ENCODE measurements at regions not wholly inside any gene's neighbourhood (a gene's known extent, or its start where the extent isn't known, plus 50 kb on each side); places are given as distances from the start of the nearest gene placed in this dataset.

GRCh38 chr7:16985621-16986020 lies 103.8 kb upstream of the AGR3 start:
- Histone ChIP-seq H3K4me1 (peaks cover 0 to 44% (median 10%) of the 10 kb centered on the region in 4 donors), H3K27ac (peak overlapping the region in 1 of 4 donors; percentile 31), H3K4me3 (no peak overlapping the region), H3K36me3 (no peaks in the 10 kb centered on the region), H3K27me3 (no peaks in the 10 kb centered on the region), H3K9me3 (no peaks in the 10 kb centered on the region)
- DNase-seq (ENCODE audit: low spot score in 2 of 2) = no peak
- WGBS, 2 donors = 87 to 92% methylated on average over 1 of the region's 1 CpG
- TF ChIP-seq CTCF (IDR thresholded peaks at IDR 0.05) (no peak), POLR2A (IDR thresholded peaks at IDR 0.05) (no peak), EP300 (IDR thresholded peaks at IDR 0.05) (no peak)

- no peak for DNase-seq (ENCODE audit: low spot score in 2 of 2)
- H3K9me3 ChIP-seq = no peaks in the 10 kb centered on the region
- H3K27me3 ChIP-seq = no peaks in the 10 kb centered on the region
- TF ChIP-seq POLR2A (IDR thresholded peaks at IDR 0.05) = no peak
- no peak for TF ChIP-seq CTCF (IDR thresholded peaks at IDR 0.05)
- TF ChIP-seq EP300 (IDR thresholded peaks at IDR 0.05) = no peak
- H3K27ac ChIP-seq = peak overlapping the region in 2 of 4 donors; percentile 42 to 74
- H3K4me3 ChIP-seq = no peak overlapping the region
- no peaks in the 10 kb centered on the region for H3K36me3 ChIP-seq
- WGBS, 2 donors = 84 to 93% methylated on average over 1 of the region's 1 CpG
- peaks cover 0 to 49% (median 11%) of the 10 kb centered on the region in 4 donors for H3K4me1 ChIP-seq
Measured at GRCh38 chr7:16986755-16987154, 105.0 kb upstream of the AGR3 start.

- no peaks in the 10 kb centered on the region for H3K36me3 ChIP-seq
- peaks cover 0 to 36% (median 6%) of the 10 kb centered on the region in 4 donors for H3K4me1 ChIP-seq
- peak; percentile 81 to 90 for DNase-seq (ENCODE audit: low spot score in 2 of 2)
- no peaks in the 10 kb centered on the region for H3K9me3 ChIP-seq
- 7 to 13% methylated on average over 7 of the region's 7 CpGs for WGBS, 2 donors
- H3K27ac ChIP-seq = peak overlapping the region; percentile 55 to 83 (median 68)
- peak overlapping the region; percentile 3 to 36 (median 14) for H3K4me3 ChIP-seq
- TF ChIP-seq CTCF (IDR thresholded peaks at IDR 0.05) = no peak
- peak; percentile 24 to 94 for TF ChIP-seq EP300 (IDR thresholded peaks at IDR 0.05)
- TF ChIP-seq POLR2A (IDR thresholded peaks at IDR 0.05) = peak; percentile 6 to 25
- H3K27me3 ChIP-seq = no peaks in the 10 kb centered on the region
Measured at GRCh38 chr7:16989811-16990413, 108.1 kb upstream of the AGR3 start.

GRCh38 chr7:16991551-16991950 lies 109.8 kb upstream of the AGR3 start:
- 88 to 90% methylated on average over 5 of the region's 5 CpGs for WGBS, 2 donors
- peaks cover 0 to 36% (median 6%) of the 10 kb centered on the region in 4 donors for H3K4me1 ChIP-seq
- H3K27me3 ChIP-seq = no peaks in the 10 kb centered on the region
- peaks cover 0 to 8% (median 0%) of the 10 kb centered on the region in 3 donors for H3K36me3 ChIP-seq
- H3K27ac ChIP-seq = peak overlapping the region in 3 of 4 donors; percentile 55 to 83 (median 72)
- no peak for DNase-seq (ENCODE audit: low spot score in 2 of 2)
- H3K9me3 ChIP-seq = peaks cover 0 to 7% (median under 1%) of the 10 kb centered on the region in 4 donors
- no peak overlapping the region for H3K4me3 ChIP-seq
- TF ChIP-seq EP300 (IDR thresholded peaks at IDR 0.05) = no peak
- TF ChIP-seq POLR2A (IDR thresholded peaks at IDR 0.05) = no peak
- no peak for TF ChIP-seq CTCF (IDR thresholded peaks at IDR 0.05)

GRCh38 chr7:16993543-16993942 lies 111.8 kb upstream of the AGR3 start:
- Histone ChIP-seq H3K27me3 (no peaks in the 10 kb centered on the region), H3K4me1 (peaks cover 0 to 30% (median 6%) of the 10 kb centered on the region in 4 donors), H3K9me3 (peaks cover 0 to 10% (median 4%) of the 10 kb centered on the region in 4 donors), H3K4me3 (no peak overlapping the region), H3K36me3 (peaks cover 0 to 11% (median 0%) of the 10 kb centered on the region in 3 donors), H3K27ac (peak overlapping the region in 1 of 4 donors; percentile 35)
- no peak for DNase-seq (ENCODE audit: low spot score in 2 of 2)
- TF ChIP-seq EP300 (IDR thresholded peaks at IDR 0.05) (no peak), POLR2A (IDR thresholded peaks at IDR 0.05) (no peak), CTCF (IDR thresholded peaks at IDR 0.05) (no peak)
- WGBS, 2 donors = 78% methylated on average over 4 of the region's 4 CpGs

All from tibial nerve (tissue), 4 donors.